HG03025 (cell line): ENCODE measurements at regions not wholly inside any gene's neighbourhood (a gene's known extent, or its start where the extent isn't known, plus 50 kb on each side); places are given as distances from the start of the nearest gene placed in this dataset.
"Not testable (repeated sequence)": the region's sequence is repeated elsewhere in the genome, so short reads cannot be mapped to it uniquely, and the experiment has no call there.

Source experiments
- ATAC-seq: cut with Tn5 transposase; IDR thresholded peaks from one replicate; pipeline ENCODE4 v1.9.1; 2021; ENCODE audit warnings: mild to moderate bottlenecking, moderate library complexity; ENCODE audit not compliant: unreplicated experiment, low FRiP score

- no peak for ATAC-seq
Observed at GRCh38 chr2:185245216-185245615, 493.4 kb upstream of the FSIP2 start.

DNA sequence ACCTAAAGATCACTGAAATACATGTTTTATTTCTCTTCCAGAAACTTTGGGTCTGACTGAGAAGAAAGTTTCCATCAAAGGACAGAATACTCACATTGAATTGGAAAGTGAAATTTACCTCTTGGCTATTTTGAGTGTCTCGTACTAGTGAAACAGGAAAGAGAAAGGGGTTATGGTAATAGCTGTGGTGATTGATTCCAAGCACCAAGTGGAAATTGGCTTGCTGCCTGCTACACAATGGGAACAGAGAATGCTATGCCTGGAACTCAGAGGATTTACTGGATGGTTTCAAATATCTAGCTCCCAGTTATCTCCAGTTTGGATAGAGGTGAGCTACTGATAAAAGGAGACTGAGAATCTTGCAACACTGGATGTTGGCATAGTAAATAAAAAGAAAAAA is 492.8 kb upstream of the FSIP2 start:
- no peak for ATAC-seq

GRCh38 chr2:185246717-185247116 is 491.9 kb upstream of the FSIP2 start:
- no peak for ATAC-seq

- ATAC-seq, result no peak
Observed at GRCh38 chr2:185255566-185255965, 483.0 kb upstream of the FSIP2 start.

GRCh38 chr2:185265747-185266146 is 472.9 kb upstream of the FSIP2 start:
- no peak for ATAC-seq

DNA sequence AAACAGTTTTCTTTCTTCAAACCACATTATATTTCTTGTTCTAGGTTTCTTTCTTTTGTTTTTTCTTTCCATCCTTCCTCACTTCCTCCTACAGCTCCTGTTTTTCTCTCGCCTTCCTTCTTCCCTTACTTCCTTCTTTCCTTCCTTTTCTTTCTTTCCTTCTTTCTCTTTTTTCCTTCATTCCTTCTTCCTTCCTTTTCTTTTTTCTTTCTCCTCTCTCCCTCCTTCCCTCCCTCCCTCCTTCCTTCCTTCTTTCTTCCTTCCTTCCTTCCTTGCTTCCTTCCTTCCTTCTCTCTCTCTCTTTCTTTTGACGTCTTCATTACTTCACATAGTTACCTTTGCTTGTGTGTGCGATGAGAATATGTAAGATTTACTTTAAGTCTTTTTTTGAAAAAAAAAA is 470.0 kb upstream of the FSIP2 start:
- no peak for ATAC-seq

DNA sequence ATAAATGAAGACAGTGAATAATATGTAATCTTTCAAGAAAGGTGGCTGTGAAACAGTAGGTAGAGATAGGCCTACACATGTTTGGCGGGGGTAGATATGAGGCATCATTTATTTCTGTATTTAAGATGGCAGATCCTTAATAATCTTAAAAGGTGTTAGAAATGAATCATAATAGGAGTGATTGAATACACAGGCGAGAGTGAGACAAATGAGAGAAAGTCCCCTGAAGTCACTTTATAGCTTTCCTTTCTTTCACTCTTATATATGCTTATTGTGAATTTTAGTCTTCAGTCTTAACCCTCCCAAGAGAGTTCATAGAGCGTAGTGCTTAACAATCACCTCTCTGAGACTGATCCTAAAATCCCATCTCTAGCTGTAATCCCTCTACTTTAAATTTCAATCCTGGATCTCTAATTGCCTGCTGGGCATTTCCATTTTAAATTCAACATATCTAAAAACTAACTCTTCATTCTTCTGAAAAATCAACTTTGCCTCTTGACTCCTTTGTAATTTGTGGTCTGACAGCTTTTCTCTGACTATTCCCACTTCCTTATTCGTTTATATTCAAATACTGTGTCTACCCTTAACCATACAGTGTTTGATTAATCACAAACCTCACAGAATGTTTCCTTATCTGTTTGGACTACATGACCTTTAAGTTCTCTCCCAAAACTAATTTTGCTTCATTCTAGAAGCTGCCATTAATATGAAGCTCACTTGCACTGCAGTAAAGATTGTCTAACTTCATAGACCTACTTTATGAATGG is 463.7 kb upstream of the FSIP2 start:
- ATAC-seq, result no peak

GRCh38 chr2:185275979-185276378 is 462.6 kb upstream of the FSIP2 start:
- not testable (repeated sequence) for ATAC-seq

DNA sequence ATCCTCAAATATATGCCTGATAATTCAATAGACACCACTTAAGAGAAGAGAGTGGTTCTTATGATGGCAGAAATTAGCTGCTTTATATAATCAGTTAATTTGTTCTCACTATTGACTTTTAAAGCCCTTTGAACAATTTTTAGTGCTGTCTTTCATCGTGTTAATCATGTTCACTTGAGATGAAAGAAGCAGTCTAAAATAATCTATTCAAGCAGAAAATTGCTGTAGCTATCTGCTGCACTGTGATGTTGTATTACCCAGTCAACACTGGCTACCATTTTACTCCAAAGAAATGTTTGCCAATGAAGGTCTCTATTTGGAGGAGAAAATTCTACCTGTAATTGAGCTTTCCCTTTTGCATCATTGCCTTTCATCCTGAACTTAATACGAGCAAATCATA is 459.8 kb upstream of the FSIP2 start:
- ATAC-seq, result no peak

- no peak for ATAC-seq
Observed at GRCh38 chr2:185279999-185280398, 458.6 kb upstream of the FSIP2 start.

DNA sequence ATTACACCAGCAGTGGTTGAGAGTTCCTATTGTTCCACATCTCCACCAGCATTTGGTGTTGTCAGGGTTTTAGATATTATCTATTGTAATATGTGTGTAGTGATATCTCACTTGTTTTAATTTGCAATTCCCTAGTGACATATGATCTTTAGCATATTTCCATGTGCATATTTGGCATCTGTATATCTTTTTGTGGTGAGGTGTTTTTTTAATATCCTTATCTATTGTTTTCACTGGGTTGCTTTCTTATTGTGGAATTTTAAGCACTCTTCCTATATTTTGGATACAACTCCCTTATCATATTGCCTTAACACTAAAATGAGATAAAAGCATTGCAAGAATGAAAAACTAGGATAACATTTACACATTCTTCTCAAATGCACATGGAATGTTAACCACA is 453.9 kb upstream of the FSIP2 start:
- ATAC-seq, result no peak

- ATAC-seq, result not testable (repeated sequence)
Observed at GRCh38 chr2:185290012-185290411, 448.6 kb upstream of the FSIP2 start.

GRCh38 chr2:185291035-185291647 is 447.5 kb upstream of the FSIP2 start:
- peak; percentile 99 for ATAC-seq

DNA sequence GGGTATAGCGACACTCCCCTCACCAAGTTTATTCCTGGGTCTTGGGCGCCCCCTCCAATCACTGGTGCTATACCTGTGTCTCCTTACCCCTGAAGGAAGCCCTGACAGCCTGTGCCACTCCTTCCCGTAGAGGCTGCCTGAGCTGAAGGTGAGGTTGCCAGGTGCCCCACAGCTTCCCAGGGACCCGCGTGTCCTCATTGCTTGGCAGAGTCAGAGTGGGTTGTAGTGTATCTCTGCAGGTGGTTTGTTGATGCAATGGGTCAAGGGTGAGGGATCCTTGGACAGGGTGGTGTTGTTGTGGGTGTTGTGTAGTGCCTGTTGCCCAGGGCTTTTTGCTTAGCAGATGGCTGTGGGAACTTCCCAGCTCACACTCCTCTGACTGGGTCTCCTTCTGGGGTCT is 438.7 kb upstream of the FSIP2 start:
- no peak for ATAC-seq

- ATAC-seq, result no peak
Observed at GRCh38 chr2:185306119-185306518, 432.5 kb upstream of the FSIP2 start.

DNA sequence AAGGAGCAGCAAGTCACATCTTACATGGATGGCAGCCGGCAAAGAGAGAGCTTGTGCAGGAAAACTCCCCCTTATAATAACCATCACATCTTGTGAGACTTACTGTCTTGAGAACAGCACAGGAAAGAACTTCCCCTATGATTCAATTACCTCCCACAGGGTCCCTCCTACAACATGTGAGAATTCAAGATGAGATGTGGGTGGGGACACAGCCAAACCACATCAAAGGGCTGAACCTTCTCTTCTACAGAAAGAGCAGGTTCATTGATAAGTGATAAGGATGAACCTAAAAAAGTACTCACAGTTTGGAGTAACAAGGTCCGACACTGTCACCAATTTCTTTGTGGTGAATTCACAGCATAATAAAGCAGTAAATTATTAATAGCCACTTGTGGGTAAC is 422.2 kb upstream of the FSIP2 start:
- peak; percentile 70 for ATAC-seq

GRCh38 chr2:185318271-185318724 is 420.3 kb upstream of the FSIP2 start:
- no peak for ATAC-seq

GRCh38 chr2:185335879-185336278 is 402.7 kb upstream of the FSIP2 start:
- no peak for ATAC-seq

GRCh38 chr2:185337033-185337432 is 401.6 kb upstream of the FSIP2 start:
- no peak for ATAC-seq

GRCh38 chr2:185338104-185338503 is 400.5 kb upstream of the FSIP2 start:
- no peak for ATAC-seq

DNA sequence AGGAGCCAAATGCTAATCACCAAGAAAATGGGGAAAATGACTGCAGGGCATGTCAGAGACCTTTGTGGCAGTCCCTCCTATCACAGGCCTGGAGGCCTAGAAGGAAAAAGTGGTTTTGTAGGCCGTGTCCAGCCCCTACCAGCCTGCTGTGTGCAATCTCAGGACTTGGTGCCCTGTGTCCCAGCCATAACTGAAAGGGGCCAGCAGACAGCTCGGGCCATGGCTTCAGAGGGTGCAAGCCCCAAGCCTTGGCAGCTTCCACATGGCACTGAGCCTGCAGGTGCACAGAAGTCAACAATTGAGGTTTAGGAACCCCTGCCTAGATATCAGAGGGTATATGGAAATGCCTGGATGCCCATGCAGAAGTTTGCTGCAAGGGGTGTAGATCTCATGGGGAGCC is 391.2 kb upstream of the FSIP2 start:
- ATAC-seq, result no peak

DNA sequence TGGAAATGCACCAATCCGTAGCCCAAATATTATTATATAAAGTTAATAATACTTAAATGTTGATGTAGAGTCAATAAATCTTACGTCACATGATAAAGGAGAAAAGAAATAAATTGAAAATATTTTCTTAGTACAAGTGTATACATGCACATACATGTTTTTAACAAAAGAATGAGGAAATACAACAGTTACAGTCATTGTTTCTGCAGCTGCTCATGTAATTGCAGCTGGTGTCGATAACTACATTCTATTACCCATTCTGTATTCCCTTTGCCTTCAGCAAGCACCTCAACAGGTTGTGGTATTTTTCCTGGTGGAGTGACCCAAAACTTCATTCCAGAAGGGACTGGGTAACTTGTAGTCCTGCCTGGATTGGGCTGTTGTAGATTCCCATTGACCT is 377.8 kb upstream of the FSIP2 start:
- ATAC-seq, result no peak
